HG02970 (cell line): ENCODE measurements at regions not wholly inside any gene's neighbourhood (a gene's known extent, or its start where the extent isn't known, plus 50 kb on each side); places are given as distances from the start of the nearest gene placed in this dataset.
"Not testable (repeated sequence)": the region's sequence is repeated elsewhere in the genome, so short reads cannot be mapped to it uniquely, and the experiment has no call there.

Source experiments
- ATAC-seq: cut with Tn5 transposase; IDR thresholded peaks from one replicate; pipeline ENCODE4 v1.9.1; 2021; ENCODE audit warnings: mild to moderate bottlenecking, moderate library complexity, moderate number of reproducible peaks; ENCODE audit not compliant: unreplicated experiment, low FRiP score

GRCh38 chr1:170789063-170789462, 125.1 kb downstream of the PRRX1 start:
- no peak for ATAC-seq

DNA sequence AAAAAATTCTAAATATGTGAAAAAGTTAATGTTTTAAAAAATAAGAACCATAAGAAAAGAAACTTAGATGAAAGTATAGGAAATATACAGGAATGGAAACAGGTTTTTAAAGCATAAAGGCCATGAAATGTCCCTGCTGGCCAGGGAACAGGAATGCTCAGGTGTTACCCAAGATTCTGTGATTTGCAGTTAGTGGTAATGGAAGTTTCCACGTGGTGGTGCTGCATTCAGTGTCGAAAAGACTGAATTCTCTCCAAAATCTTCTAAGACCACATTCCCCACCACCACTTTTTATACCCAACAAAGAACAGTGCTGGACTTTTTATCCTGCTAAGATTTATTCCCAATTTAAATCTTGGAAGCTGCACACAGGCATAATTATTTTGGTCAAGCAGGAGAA, 126.2 kb downstream of the PRRX1 start:
- ATAC-seq, result no peak

- ATAC-seq, result no peak
Observed at GRCh38 chr1:170790651-170791071, 126.7 kb downstream of the PRRX1 start.

DNA sequence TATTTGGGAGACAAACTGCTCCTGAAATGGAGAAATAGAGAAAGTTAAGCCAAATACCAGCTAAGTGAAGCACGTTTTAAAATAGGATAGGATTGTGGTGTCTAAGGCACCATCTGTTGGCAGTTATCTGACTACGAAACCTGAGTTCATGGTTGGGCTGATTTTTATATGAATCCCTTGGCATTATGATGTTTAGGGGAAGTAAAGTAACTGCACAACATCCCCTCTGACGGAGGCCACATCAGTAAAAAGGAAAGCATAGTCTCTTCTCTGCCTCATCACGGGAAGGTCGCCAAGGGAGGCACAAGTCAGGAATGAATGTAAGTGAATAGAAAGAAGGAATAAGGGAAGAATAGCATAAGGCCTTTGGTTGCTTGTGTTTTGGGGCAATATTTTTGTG, 128.0 kb downstream of the PRRX1 start:
- no peak for ATAC-seq

- ATAC-seq, result no peak
Observed at GRCh38 chr1:170800265-170800664, 135.1 kb upstream of the MROH9 start.

DNA sequence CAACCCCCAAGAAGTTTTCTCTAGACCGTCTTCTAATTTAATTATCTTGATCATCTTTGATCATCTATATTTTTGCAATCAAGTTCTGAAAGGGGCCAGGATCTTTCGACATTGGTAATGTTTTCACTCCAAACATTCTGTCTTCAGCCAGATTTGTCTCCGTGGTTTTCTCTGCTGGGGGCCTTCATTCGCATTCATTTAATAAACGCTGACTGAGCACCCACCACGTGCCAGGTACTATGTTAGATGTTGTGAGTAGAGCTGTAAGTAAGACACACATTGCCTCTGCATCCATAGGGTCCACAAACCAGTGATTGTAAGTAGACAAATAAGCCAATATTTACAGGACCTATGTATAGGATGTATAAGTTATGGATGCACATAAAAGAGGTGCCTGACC, 134.5 kb upstream of the MROH9 start:
- no peak for ATAC-seq

- no peak for ATAC-seq
Observed at GRCh38 chr1:170803711-170804110, 131.6 kb upstream of the MROH9 start.

DNA sequence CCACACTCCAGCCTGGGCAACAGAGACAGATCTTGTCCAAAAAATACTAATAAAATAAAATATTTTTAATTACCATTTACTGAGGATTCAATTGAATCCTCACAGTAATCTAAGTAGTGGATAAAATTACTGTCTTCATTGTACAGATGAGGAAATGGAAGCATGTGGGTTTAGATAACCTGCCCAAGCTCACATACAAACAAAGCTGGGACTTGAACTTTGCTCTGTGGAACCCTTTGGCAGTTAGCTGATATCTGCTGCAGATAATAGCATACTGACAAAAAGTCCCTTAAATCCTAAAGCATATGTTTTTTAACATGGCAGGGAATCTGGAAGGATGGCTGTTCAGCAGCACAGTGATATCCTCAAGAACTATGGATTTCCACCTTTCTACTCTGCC, 130.9 kb upstream of the MROH9 start:
- ATAC-seq, result no peak

- no peak for ATAC-seq
Observed at GRCh38 chr1:170804879-170805278, 130.5 kb upstream of the MROH9 start.

- no peak for ATAC-seq
Observed at GRCh38 chr1:170806961-170807360, 128.4 kb upstream of the MROH9 start.

- ATAC-seq, result no peak
Observed at GRCh38 chr1:170807432-170807831, 127.9 kb upstream of the MROH9 start.

DNA sequence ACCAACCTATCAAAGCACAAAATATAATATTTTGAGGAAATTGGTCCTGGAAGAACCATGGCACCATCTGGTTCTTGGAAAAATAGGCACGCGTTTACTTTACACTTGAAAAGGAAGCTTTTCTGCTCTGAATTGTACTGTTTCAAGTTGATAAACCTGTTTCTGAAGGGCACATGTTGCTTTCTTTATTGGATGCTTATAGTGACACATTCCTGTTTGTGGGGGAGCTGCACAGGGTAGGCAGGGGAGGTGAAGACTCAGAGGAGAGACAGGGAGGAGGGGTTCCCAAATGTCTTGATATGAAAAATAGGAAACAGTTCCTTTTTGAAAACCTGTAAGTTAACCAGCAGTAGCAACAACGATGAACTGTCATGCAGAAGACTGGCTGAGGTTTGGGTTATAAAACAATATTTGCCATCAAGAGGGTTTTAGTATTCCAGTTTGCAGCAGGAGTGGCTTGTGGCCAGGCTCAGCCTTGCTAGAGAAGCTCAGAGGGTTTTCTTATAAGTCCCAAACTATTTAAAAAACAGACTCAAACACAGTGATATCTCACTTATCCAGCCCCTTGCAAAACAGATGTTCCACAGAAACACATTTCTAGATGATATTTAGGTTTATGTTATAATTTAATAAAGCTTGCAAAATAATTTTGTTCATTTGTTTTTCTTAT, 127.0 kb upstream of the MROH9 start:
- no peak for ATAC-seq

DNA sequence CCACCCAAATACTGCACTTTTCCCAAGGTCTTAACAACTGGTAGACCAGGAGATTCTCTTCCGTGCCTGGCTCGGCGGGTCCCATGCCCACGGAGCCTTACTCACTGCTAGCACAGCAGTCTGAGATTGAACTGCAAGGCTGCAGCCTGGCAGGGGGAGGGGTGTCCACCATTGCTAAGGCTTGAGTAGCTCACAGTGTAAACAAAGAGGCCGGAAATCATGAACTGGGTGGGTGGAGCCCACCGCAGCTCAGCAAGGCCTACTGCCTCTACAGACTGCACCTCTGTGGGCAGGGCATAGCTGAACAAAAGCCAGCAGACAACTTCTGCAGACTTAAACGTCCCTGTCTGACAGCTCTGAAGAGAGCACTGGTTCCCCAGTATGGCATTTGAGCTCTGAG, 124.3 kb upstream of the MROH9 start:
- ATAC-seq, result not testable (repeated sequence)

GRCh38 chr1:170819781-170820180, 115.6 kb upstream of the MROH9 start:
- ATAC-seq, result no peak

DNA sequence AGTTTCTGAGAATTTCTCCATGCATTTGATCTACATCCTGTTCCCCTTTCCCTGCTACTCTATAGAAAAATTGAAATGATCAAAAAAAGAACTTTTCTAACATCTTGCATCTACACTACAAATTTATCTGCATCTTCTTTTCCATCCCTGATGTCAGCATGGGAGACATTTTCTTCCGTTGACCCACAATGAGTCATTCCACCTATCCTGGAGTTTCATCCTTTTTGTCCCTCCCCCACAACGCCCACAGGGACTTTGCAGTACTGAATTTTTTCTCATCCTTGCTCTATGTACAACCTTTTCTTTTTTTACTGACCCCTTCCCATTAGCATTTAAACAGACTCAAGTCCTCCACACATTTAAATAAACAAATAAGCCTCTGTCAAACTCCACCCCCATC, 112.2 kb upstream of the MROH9 start:
- ATAC-seq, result no peak

GRCh38 chr1:170831276-170831675, 104.1 kb upstream of the MROH9 start:
- no peak for ATAC-seq

DNA sequence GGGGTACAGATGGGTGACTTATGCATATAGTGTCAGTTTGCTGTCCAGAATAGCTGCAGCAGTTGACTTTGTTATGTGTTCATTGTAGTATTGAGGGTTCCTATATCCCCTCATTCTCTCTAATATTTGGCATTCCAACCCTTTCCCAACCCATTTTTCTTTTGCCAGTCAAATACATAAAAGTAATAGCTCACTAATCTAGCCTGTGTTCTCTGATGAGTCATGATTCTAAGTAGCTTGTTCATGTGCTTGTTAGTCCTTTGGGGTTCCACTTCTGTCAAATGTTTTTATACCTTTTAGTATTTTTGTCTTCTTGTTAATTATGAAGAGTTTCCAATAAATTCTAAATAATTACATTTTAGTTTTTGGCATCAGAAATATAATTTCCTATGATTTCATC, 99.2 kb upstream of the MROH9 start:
- no peak for ATAC-seq

DNA sequence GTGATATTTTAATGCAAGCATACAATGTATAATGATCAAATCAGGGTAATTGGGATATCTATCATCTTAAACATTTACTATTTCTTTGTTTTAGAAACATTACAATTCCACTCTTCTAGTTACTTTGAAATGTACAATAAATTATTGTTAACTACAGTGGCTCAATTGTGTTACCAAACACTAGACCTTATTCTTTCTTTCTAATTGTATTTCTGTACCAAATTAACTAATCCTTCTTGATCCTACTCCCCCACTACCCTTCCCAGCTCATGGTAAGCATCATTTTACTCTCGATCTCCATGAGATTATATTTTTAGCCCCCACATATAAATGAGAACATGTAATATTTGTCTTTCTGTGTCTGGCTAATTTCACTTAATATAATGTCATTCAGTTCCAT, 95.0 kb upstream of the MROH9 start:
- no peak for ATAC-seq

GRCh38 chr1:170853302-170853701, 82.0 kb upstream of the MROH9 start:
- ATAC-seq, result peak; percentile 69

DNA sequence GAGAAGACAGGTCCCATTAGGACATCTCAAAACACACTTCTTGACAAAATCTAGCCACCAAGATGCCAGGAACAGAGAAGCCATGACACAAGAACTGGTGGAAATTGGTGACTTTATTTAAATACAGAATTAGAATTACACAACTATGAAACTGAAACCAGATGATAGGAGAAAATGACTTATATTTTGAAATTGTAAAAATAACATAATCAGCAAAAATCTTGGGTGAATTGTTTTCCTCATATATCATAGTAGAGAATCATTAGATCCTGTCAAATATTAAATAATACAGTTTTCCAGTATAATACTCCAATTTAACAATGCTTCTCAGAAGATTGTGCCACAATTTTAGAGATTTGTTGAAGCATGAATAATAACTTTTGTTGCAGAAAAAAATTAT, 81.5 kb upstream of the MROH9 start:
- ATAC-seq, result no peak

DNA sequence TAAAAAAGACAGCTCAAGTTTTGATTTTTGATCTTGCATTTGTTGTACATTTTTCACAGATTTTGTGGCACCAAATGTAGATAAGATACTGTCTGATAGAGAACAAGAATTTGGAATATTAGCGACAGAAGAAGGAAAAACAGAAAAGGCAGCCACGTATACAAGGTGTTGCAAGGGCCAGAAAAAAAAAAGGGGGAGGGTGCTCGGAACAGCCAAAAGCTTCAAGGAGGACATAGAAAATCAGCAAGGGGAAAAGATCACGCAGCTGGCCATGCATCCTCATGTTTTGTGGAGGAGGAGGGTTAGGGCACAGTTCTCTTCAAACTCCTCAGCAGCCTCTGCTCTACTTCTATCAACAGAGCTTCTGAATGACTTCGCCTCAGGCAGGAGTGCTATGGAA, 80.7 kb upstream of the MROH9 start:
- ATAC-seq, result no peak

- ATAC-seq, result no peak
Observed at GRCh38 chr1:170856455-170856854, 78.9 kb upstream of the MROH9 start.

DNA sequence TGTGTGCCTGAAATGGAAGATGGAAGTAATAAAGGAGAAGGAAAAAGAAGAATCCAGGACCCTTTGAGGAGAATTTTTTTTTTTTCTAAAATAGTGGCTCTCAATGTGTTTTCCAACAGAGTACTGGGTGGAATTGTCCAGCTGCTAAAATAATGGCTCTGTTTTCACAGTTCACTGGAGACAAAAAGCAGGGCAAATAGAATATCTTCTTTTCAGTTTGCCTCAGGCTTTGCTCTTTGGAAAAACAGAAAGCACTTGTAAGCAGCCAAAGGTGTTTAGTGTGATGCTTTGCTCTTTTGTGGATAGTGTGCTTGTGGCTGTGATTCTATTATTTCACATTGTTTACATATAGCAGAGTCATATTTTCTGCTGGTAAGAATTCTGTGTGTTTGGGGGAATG, 77.4 kb upstream of the MROH9 start:
- ATAC-seq, result no peak
